WERI-Rb-1 (cell line): ENCODE measurements at regions not wholly inside any gene's neighbourhood (a gene's known extent, or its start where the extent isn't known, plus 50 kb on each side); places are given as distances from the start of the nearest gene placed in this dataset.

Experiments
- DNase-seq: peaks from one replicate; pipeline ENCODE4 v3.0.0-alpha.2; 2020
- H3K27ac ChIP-seq: fragments of 250-450 bp; sonication (Bioruptor Pico); 2 replicates; pipeline ENCODE4 v1.5.1; 2020; ENCODE audit warnings: mild to moderate bottlenecking, moderate library complexity
- H3K27me3 ChIP-seq: fragments of 250-450 bp; sonication (Bioruptor Pico); 2 replicates; pipeline ENCODE4 v1.5.1; 2021; ENCODE audit warnings: mild to moderate bottlenecking, low read depth, moderate library complexity; ENCODE audit not compliant: insufficient read depth, severe bottlenecking
- H3K36me3 ChIP-seq: fragments of 250-450 bp; sonication (Bioruptor Pico); 2 replicates; pipeline ENCODE4 v1.5.1; 2020; ENCODE audit warnings: mild to moderate bottlenecking, moderate library complexity
- H3K4me3 ChIP-seq: 2 replicates; pipeline ENCODE4 v1.5.1; 2011; ENCODE audit warnings: low read depth, mild to moderate bottlenecking, control low read depth, low read length
- H3K9me3 ChIP-seq: fragments of 250-450 bp; sonication (Bioruptor Pico); 2 replicates; pipeline ENCODE4 v1.5.1; 2021; ENCODE audit warnings: mild to moderate bottlenecking, moderate library complexity; ENCODE audit not compliant: severe bottlenecking
- TF ChIP-seq, protein P1 (sequence below): IDR thresholded peaks from 2 replicates; pipeline ENCODE4 v1.5.1; 2011; ENCODE audit warnings: low read depth, mild to moderate bottlenecking, control low read depth, inconsistent platforms, low read length

DNA sequence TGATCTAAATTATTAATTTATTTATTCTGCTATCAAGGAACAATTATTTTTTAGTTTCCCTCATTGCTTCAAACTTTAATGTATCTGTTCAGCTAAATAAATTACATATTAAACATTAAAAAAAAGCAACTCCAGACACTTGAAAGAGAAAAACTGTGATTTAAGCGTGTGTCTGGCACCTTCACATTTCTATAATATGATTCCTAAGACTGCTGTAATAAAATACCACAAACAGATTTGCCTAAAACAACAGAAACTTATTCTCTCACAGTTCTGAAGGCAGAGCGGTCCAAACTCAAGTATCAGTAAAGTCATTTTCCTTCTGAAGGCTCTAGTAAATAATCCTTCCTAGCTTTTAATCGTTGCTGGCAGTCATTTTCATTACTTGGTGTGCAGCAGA is 580.4 kb upstream of the KCND2 start:
- Histone ChIP-seq H3K36me3 (no peaks in the 10 kb centered on the region), H3K27me3 (no peaks in the 10 kb centered on the region), H3K27ac (no peak overlapping the region), H3K4me3 (no peak overlapping the region), H3K9me3 (no peaks in the 10 kb centered on the region)
- TF ChIP-seq, protein P1, sequence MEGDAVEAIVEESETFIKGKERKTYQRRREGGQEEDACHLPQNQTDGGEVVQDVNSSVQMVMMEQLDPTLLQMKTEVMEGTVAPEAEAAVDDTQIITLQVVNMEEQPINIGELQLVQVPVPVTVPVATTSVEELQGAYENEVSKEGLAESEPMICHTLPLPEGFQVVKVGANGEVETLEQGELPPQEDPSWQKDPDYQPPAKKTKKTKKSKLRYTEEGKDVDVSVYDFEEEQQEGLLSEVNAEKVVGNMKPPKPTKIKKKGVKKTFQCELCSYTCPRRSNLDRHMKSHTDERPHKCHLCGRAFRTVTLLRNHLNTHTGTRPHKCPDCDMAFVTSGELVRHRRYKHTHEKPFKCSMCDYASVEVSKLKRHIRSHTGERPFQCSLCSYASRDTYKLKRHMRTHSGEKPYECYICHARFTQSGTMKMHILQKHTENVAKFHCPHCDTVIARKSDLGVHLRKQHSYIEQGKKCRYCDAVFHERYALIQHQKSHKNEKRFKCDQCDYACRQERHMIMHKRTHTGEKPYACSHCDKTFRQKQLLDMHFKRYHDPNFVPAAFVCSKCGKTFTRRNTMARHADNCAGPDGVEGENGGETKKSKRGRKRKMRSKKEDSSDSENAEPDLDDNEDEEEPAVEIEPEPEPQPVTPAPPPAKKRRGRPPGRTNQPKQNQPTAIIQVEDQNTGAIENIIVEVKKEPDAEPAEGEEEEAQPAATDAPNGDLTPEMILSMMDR = no peak
- DNase-seq = no peak

DNA sequence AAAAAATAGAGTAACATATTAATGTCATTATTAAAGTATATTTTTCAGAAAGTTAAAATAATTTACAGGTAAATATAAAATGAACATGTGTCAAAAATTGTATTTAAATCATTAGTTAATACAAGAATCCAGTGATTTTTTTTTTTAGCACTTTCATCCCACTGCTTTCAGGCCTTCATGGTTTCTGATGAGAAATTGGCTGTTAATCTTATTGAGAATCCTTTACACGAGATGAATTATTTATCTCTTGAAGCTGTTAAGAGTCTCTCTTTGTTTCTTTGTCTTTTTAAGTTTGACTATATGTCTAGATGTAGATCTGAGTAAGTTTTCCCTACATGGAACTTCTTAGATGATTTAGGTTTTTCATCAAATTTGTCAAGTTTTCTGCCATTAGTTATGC is 578.5 kb upstream of the KCND2 start:
- no peak for DNase-seq
- Histone ChIP-seq H3K4me3 (no peak overlapping the region), H3K9me3 (no peaks in the 10 kb centered on the region), H3K27me3 (no peaks in the 10 kb centered on the region), H3K36me3 (no peaks in the 10 kb centered on the region), H3K27ac (no peak overlapping the region)
- TF ChIP-seq, protein P1 = no peak

DNA sequence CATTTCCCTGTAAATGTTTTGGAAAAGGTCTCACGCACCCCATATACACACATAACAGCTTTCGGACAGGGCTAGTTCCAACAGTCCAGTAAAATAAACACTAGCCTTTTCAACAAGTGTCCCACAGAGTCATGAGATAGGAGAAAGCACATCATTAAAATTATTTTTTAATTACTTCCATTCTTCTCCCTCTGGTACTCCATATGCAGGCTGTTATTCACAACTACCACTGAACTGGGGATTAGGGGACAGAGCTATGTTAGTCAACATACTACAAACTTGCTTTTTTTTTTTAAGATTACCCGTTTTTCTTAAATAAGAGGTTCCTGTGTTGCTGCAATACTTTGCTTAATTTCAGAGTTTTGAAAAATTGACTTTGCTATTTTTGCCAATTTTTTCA is 576.6 kb upstream of the KCND2 start:
- no peak for DNase-seq
- Histone ChIP-seq H3K9me3 (no peaks in the 10 kb centered on the region), H3K36me3 (no peaks in the 10 kb centered on the region), H3K27ac (no peak overlapping the region), H3K27me3 (no peaks in the 10 kb centered on the region), H3K4me3 (no peak overlapping the region)
- TF ChIP-seq, protein P1 = no peak

GRCh38 chr7:119703895-119704294 is 569.1 kb upstream of the KCND2 start:
- H3K9me3 ChIP-seq = no peaks in the 10 kb centered on the region
- TF ChIP-seq, protein P1 = no peak

DNA sequence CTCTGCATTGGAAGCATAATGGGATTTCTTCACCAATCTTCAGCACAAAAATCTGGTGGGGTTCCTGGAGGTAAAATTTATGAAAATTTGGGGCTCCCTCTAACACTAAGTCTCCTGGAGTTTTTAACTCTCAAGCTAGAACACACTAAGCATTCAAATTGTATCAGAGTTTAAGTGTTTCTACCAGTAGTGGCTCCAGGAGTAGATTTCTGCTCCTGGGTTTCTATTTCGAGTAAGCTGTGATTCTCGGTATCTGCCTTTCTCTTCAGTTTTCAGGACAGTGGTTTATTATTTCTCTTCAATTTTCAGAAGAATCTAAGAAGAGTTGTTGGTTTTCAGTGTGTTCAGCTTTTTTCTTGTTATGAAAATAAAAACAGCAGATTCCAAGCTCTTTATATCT is 566.4 kb upstream of the KCND2 start:
- H3K4me3 ChIP-seq = no peak overlapping the region
- DNase-seq = no peak
- no peaks in the 10 kb centered on the region for H3K27me3 ChIP-seq
- TF ChIP-seq, protein P1 = no peak
- no peaks in the 10 kb centered on the region for H3K36me3 ChIP-seq
- no peak overlapping the region for H3K27ac ChIP-seq
- no peaks in the 10 kb centered on the region for H3K9me3 ChIP-seq

More at GRCh38 chr7:119703895-119704294, 569.1 kb upstream of the KCND2 start:
- Histone ChIP-seq H3K27me3 (no peaks in the 10 kb centered on the region), H3K4me3 (no peak overlapping the region), H3K36me3 (no peaks in the 10 kb centered on the region), H3K27ac (no peak overlapping the region)
- no peak for DNase-seq

GRCh38 chr7:119708891-119709290 is 564.1 kb upstream of the KCND2 start:
- no peak for DNase-seq
- no peaks in the 10 kb centered on the region for H3K9me3 ChIP-seq
- TF ChIP-seq, protein P1 = no peak
- no peak overlapping the region for H3K4me3 ChIP-seq
- H3K27ac ChIP-seq = no peak overlapping the region
- H3K36me3 ChIP-seq = no peaks in the 10 kb centered on the region
- H3K27me3 ChIP-seq = no peaks in the 10 kb centered on the region
